ENCODE measurements at regions not wholly inside any gene's neighbourhood (a gene's known extent, or its start where the extent isn't known, plus 50 kb on each side); places are given as distances from the start of the nearest gene placed in this dataset.

- POLR2A ChIA-PET = interaction anchor here (0.6 kb wide), 1 partner anchor 1955 kb away, joined by 6 read pairs; no protein-coding TSS in a partner anchor
- H3K4me1 ChIP-seq (ENCODE audit: insufficient read depth, low read length, poor library complexity, severe bottlenecking) = no peaks in the 10 kb centered on the region
- CTCF ChIA-PET (ENCODE audit: unreplicated experiment) = no interaction called here
- BruUV-seq (replicated peaks) = no TSS peak
- no peak for DNase-seq (ENCODE audit: low spot score)
- no peaks in the 10 kb centered on the region for H3K9me2 ChIP-seq (ENCODE audit: insufficient read depth, low read length)
- no peaks in the 10 kb centered on the region for H3K9me3 ChIP-seq (ENCODE audit: low read length)
- H3K36me3 ChIP-seq (ENCODE audit: insufficient read depth, low read length) = no peaks in the 10 kb centered on the region
- TF ChIP-seq EZH2phosphoT487 (IDR thresholded peaks at IDR 0.05; ENCODE audit: borderline replicate concordance, low read depth, low read length) (no peak), CTCF (conservative IDR thresholded peaks at IDR 0.05; ENCODE audit: low read length) (no peak)
- no peak overlapping the region for H2AFZ ChIP-seq (ENCODE audit: low read length)
- no peaks in the 10 kb centered on the region for H4K20me1 ChIP-seq (ENCODE audit: insufficient read depth, low read length)
- no peak overlapping the region for H3K4me3 ChIP-seq (ENCODE audit: low read depth, low read length, poor library complexity, severe bottlenecking)
- H3K4me2 ChIP-seq (ENCODE audit: low read length) = no peak overlapping the region
- H3K27ac ChIP-seq (ENCODE audit: low read depth, low read length, poor library complexity, severe bottlenecking) = no peak overlapping the region
- intact Hi-C loops (cut with micrococcal nuclease; ENCODE audit: unreplicated experiment) = no loop called here
- no peaks in the 10 kb centered on the region for H3K79me2 ChIP-seq (ENCODE audit: insufficient read depth, low read depth, low read length)
Observed at GRCh38 chr2:2938481-2938880, 439.1 kb downstream of the EIPR1 start.

GRCh38 chr2:2935445-2936149, 442.0 kb downstream of the EIPR1 start:
- no peak for DNase-seq (ENCODE audit: low spot score)
- no peaks in the 10 kb centered on the region for H3K36me3 ChIP-seq (ENCODE audit: insufficient read depth, low read length)
- no peaks in the 10 kb centered on the region for H4K20me1 ChIP-seq (ENCODE audit: insufficient read depth, low read length)
- no peaks in the 10 kb centered on the region for H3K9me3 ChIP-seq (ENCODE audit: low read length)
- no peaks in the 10 kb centered on the region for H3K4me1 ChIP-seq (ENCODE audit: insufficient read depth, low read length, poor library complexity, severe bottlenecking)
- no TSS peak for BruUV-seq (replicated peaks)
- no peak overlapping the region for H3K4me3 ChIP-seq (ENCODE audit: low read depth, low read length, poor library complexity, severe bottlenecking)
- no peak overlapping the region for H3K27ac ChIP-seq (ENCODE audit: low read depth, low read length, poor library complexity, severe bottlenecking)
- no peak overlapping the region for H3K4me2 ChIP-seq (ENCODE audit: low read length)
- ChIA-PET POLR2A (no interaction called here), CTCF (ENCODE audit: unreplicated experiment) (no interaction called here)
- TF ChIP-seq CTCF (conservative IDR thresholded peaks at IDR 0.05; ENCODE audit: low read length) = no peak
- TF ChIP-seq EZH2phosphoT487 (IDR thresholded peaks at IDR 0.05; ENCODE audit: borderline replicate concordance, low read depth, low read length) = no peak
- intact Hi-C loops (cut with micrococcal nuclease; ENCODE audit: unreplicated experiment) = no loop called here
- no peaks in the 10 kb centered on the region for H3K79me2 ChIP-seq (ENCODE audit: insufficient read depth, low read depth, low read length)
- H3K9me2 ChIP-seq (ENCODE audit: insufficient read depth, low read length) = no peaks in the 10 kb centered on the region
- no peak overlapping the region for H2AFZ ChIP-seq (ENCODE audit: low read length)

GRCh38 chr2:2933426-2933825, 444.2 kb downstream of the EIPR1 start:
- peaks cover 9% of the 10 kb centered on the region; the same call in 1 of the 2 replicates for H3K9me3 ChIP-seq (ENCODE audit: low read length)
- no peak overlapping the region for H3K27ac ChIP-seq (ENCODE audit: low read depth, low read length, poor library complexity, severe bottlenecking)
- POLR2A ChIA-PET = no interaction called here
- no peak overlapping the region for H3K4me2 ChIP-seq (ENCODE audit: low read length)
- H3K4me3 ChIP-seq (ENCODE audit: low read depth, low read length, poor library complexity, severe bottlenecking) = no peak overlapping the region
- H3K79me2 ChIP-seq (ENCODE audit: insufficient read depth, low read depth, low read length) = no peaks in the 10 kb centered on the region
- TF ChIP-seq EZH2phosphoT487 (IDR thresholded peaks at IDR 0.05; ENCODE audit: borderline replicate concordance, low read depth, low read length) (no peak), CTCF (conservative IDR thresholded peaks at IDR 0.05; ENCODE audit: low read length) (no peak)
- no peak overlapping the region for H2AFZ ChIP-seq (ENCODE audit: low read length)
- H3K4me1 ChIP-seq (ENCODE audit: insufficient read depth, low read length, poor library complexity, severe bottlenecking) = no peaks in the 10 kb centered on the region
- DNase-seq (ENCODE audit: low spot score) = no peak
- no peaks in the 10 kb centered on the region for H3K36me3 ChIP-seq (ENCODE audit: insufficient read depth, low read length)
- intact Hi-C loops (cut with micrococcal nuclease; ENCODE audit: unreplicated experiment) = no loop called here
- no peaks in the 10 kb centered on the region for H3K9me2 ChIP-seq (ENCODE audit: insufficient read depth, low read length)
- CTCF ChIA-PET (ENCODE audit: unreplicated experiment) = no interaction called here
- no peaks in the 10 kb centered on the region for H4K20me1 ChIP-seq (ENCODE audit: insufficient read depth, low read length)
- BruUV-seq (replicated peaks) = no TSS peak
